ENCODE measurements at regions not wholly inside any gene's neighbourhood (a gene's known extent, or its start where the extent isn't known, plus 50 kb on each side); places are given as distances from the start of the nearest gene placed in this dataset.
"Not testable (repeated sequence)": the region's sequence is repeated elsewhere in the genome, so short reads cannot be mapped to it uniquely, and the experiment has no call there.

GRCh38 chr17:16854636-16855035 lies 117.3 kb downstream of the TNFRSF13B start:
- H3K36me3 ChIP-seq (ENCODE audit: insufficient read depth, low read length); H3K4me2 ChIP-seq (ENCODE audit: low read length); H3K4me1 ChIP-seq (ENCODE audit: insufficient read depth, low read length, poor library complexity, severe bottlenecking); H3K27ac ChIP-seq (ENCODE audit: low read depth, low read length, poor library complexity, severe bottlenecking); DNase-seq (ENCODE audit: low spot score); BruUV-seq (replicated peaks); H3K4me3 ChIP-seq (ENCODE audit: low read depth, low read length, poor library complexity, severe bottlenecking); H3K9me2 ChIP-seq (ENCODE audit: insufficient read depth, low read length); CTCF ChIA-PET (ENCODE audit: unreplicated experiment); H2AFZ ChIP-seq (ENCODE audit: low read length); POLR2A ChIA-PET; H4K20me1 ChIP-seq (ENCODE audit: insufficient read depth, low read length); H3K79me2 ChIP-seq (ENCODE audit: insufficient read depth, low read depth, low read length); H3K9me3 ChIP-seq (ENCODE audit: low read length); intact Hi-C loops (cut with micrococcal nuclease; ENCODE audit: unreplicated experiment): not testable (repeated sequence)

- BruUV-seq (replicated peaks), result no TSS peak
These were observed 118.1 kb downstream of the TNFRSF13B start for GRCh38 chr17:16853661-16854320.

GRCh38 chr17:16849861-16850260 lies 122.1 kb downstream of the TNFRSF13B start:
- DNase-seq (ENCODE audit: low spot score); H3K79me2 ChIP-seq (ENCODE audit: insufficient read depth, low read depth, low read length); H3K36me3 ChIP-seq (ENCODE audit: insufficient read depth, low read length); POLR2A ChIA-PET; H3K4me1 ChIP-seq (ENCODE audit: insufficient read depth, low read length, poor library complexity, severe bottlenecking); CTCF ChIA-PET (ENCODE audit: unreplicated experiment); H2AFZ ChIP-seq (ENCODE audit: low read length); H4K20me1 ChIP-seq (ENCODE audit: insufficient read depth, low read length); H3K9me3 ChIP-seq (ENCODE audit: low read length); H3K4me2 ChIP-seq (ENCODE audit: low read length); intact Hi-C loops (cut with micrococcal nuclease; ENCODE audit: unreplicated experiment); H3K27ac ChIP-seq (ENCODE audit: low read depth, low read length, poor library complexity, severe bottlenecking); H3K4me3 ChIP-seq (ENCODE audit: low read depth, low read length, poor library complexity, severe bottlenecking); H3K9me2 ChIP-seq (ENCODE audit: insufficient read depth, low read length); BruUV-seq (replicated peaks): not testable (repeated sequence)

More at GRCh38 chr17:16853661-16854320, 118.1 kb downstream of the TNFRSF13B start:
- no peaks in the 10 kb centered on the region for H3K79me2 ChIP-seq (ENCODE audit: insufficient read depth, low read depth, low read length)
- H3K4me2 ChIP-seq (ENCODE audit: low read length), result no peak overlapping the region
- intact Hi-C loops (cut with micrococcal nuclease; ENCODE audit: unreplicated experiment), result no loop called here
- ChIA-PET CTCF (ENCODE audit: unreplicated experiment) (no interaction called here), POLR2A (no interaction called here)
- no peak overlapping the region for H3K27ac ChIP-seq (ENCODE audit: low read depth, low read length, poor library complexity, severe bottlenecking)
- TF ChIP-seq EZH2phosphoT487 (IDR thresholded peaks at IDR 0.05; ENCODE audit: borderline replicate concordance, low read depth, low read length), result no peak
- TF ChIP-seq CTCF (conservative IDR thresholded peaks at IDR 0.05; ENCODE audit: low read length), result no peak
- no peaks in the 10 kb centered on the region for H4K20me1 ChIP-seq (ENCODE audit: insufficient read depth, low read length)
- H2AFZ ChIP-seq (ENCODE audit: low read length), result no peak overlapping the region
- H3K9me3 ChIP-seq (ENCODE audit: low read length), result no peaks in the 10 kb centered on the region
- no peaks in the 10 kb centered on the region for H3K4me1 ChIP-seq (ENCODE audit: insufficient read depth, low read length, poor library complexity, severe bottlenecking)
- no peaks in the 10 kb centered on the region for H3K36me3 ChIP-seq (ENCODE audit: insufficient read depth, low read length)
- no peaks in the 10 kb centered on the region for H3K9me2 ChIP-seq (ENCODE audit: insufficient read depth, low read length)
- no peak for DNase-seq (ENCODE audit: low spot score)
- no peak overlapping the region for H3K4me3 ChIP-seq (ENCODE audit: low read depth, low read length, poor library complexity, severe bottlenecking)

GRCh38 chr17:16848997-16849396 lies 122.9 kb downstream of the TNFRSF13B start:
- H3K4me3 ChIP-seq (ENCODE audit: low read depth, low read length, poor library complexity, severe bottlenecking); intact Hi-C loops (cut with micrococcal nuclease; ENCODE audit: unreplicated experiment); H3K79me2 ChIP-seq (ENCODE audit: insufficient read depth, low read depth, low read length); POLR2A ChIA-PET; DNase-seq (ENCODE audit: low spot score); H4K20me1 ChIP-seq (ENCODE audit: insufficient read depth, low read length); H2AFZ ChIP-seq (ENCODE audit: low read length); H3K4me1 ChIP-seq (ENCODE audit: insufficient read depth, low read length, poor library complexity, severe bottlenecking); H3K36me3 ChIP-seq (ENCODE audit: insufficient read depth, low read length); H3K9me3 ChIP-seq (ENCODE audit: low read length); H3K9me2 ChIP-seq (ENCODE audit: insufficient read depth, low read length); CTCF ChIA-PET (ENCODE audit: unreplicated experiment); H3K4me2 ChIP-seq (ENCODE audit: low read length); BruUV-seq (replicated peaks); H3K27ac ChIP-seq (ENCODE audit: low read depth, low read length, poor library complexity, severe bottlenecking): not testable (repeated sequence)

- CTCF ChIA-PET (ENCODE audit: unreplicated experiment); DNase-seq (ENCODE audit: low spot score); H3K79me2 ChIP-seq (ENCODE audit: insufficient read depth, low read depth, low read length); BruUV-seq (replicated peaks); H3K4me2 ChIP-seq (ENCODE audit: low read length); H3K9me3 ChIP-seq (ENCODE audit: low read length); H3K9me2 ChIP-seq (ENCODE audit: insufficient read depth, low read length); H2AFZ ChIP-seq (ENCODE audit: low read length); H3K4me1 ChIP-seq (ENCODE audit: insufficient read depth, low read length, poor library complexity, severe bottlenecking); H4K20me1 ChIP-seq (ENCODE audit: insufficient read depth, low read length); intact Hi-C loops (cut with micrococcal nuclease; ENCODE audit: unreplicated experiment); H3K27ac ChIP-seq (ENCODE audit: low read depth, low read length, poor library complexity, severe bottlenecking); POLR2A ChIA-PET; H3K4me3 ChIP-seq (ENCODE audit: low read depth, low read length, poor library complexity, severe bottlenecking); H3K36me3 ChIP-seq (ENCODE audit: insufficient read depth, low read length): not testable (repeated sequence)
These were observed 126.8 kb downstream of the TNFRSF13B start for GRCh38 chr17:16845098-16845497.

GRCh38 chr17:16844669-16845068 lies 127.2 kb downstream of the TNFRSF13B start:
- H3K27ac ChIP-seq (ENCODE audit: low read depth, low read length, poor library complexity, severe bottlenecking); BruUV-seq (replicated peaks): not testable (repeated sequence)

More at GRCh38 chr17:16844669-16845068, 127.2 kb downstream of the TNFRSF13B start:
- H3K4me1 ChIP-seq (ENCODE audit: insufficient read depth, low read length, poor library complexity, severe bottlenecking); H3K36me3 ChIP-seq (ENCODE audit: insufficient read depth, low read length); H3K4me3 ChIP-seq (ENCODE audit: low read depth, low read length, poor library complexity, severe bottlenecking); POLR2A ChIA-PET; DNase-seq (ENCODE audit: low spot score); H3K79me2 ChIP-seq (ENCODE audit: insufficient read depth, low read depth, low read length); H3K4me2 ChIP-seq (ENCODE audit: low read length); CTCF ChIA-PET (ENCODE audit: unreplicated experiment); H3K9me3 ChIP-seq (ENCODE audit: low read length); H4K20me1 ChIP-seq (ENCODE audit: insufficient read depth, low read length); H3K9me2 ChIP-seq (ENCODE audit: insufficient read depth, low read length); intact Hi-C loops (cut with micrococcal nuclease; ENCODE audit: unreplicated experiment); H2AFZ ChIP-seq (ENCODE audit: low read length): not testable (repeated sequence)
